H9 (cell line): ENCODE measurements at regions not wholly inside any gene's neighbourhood (a gene's known extent, or its start where the extent isn't known, plus 50 kb on each side); places are given as distances from the start of the nearest gene placed in this dataset.

Experiments used
- DNase-seq: peaks from one replicate; pipeline ENCODE4 v3.0.0-alpha.2; 2017
- H2AFZ ChIP-seq: one replicate; pipeline ENCODE4 v1.6.1; 2013; ENCODE audit warnings: mild to moderate bottlenecking, low read length, control low read depth, moderate library complexity
- H2AK5ac ChIP-seq: 2 replicates; pipeline ENCODE4 v1.6.1; 2013; ENCODE audit warnings: low read length, control low read depth, mixed read lengths; ENCODE audit not compliant: insufficient read length
- H2BK120ac ChIP-seq: one replicate; pipeline ENCODE4 v1.6.1; 2013; ENCODE audit warnings: low read depth, mild to moderate bottlenecking, low read length, control low read depth, inconsistent platforms; ENCODE audit not compliant: poor library complexity, severe bottlenecking
- H2BK12ac ChIP-seq: 2 replicates; pipeline ENCODE4 v1.6.1; 2013; ENCODE audit warnings: low read length, control low read depth, mixed read lengths, low read depth; ENCODE audit not compliant: insufficient read length
- H2BK15ac ChIP-seq: 2 replicates; pipeline ENCODE4 v1.6.1; 2013; ENCODE audit warnings: low read depth, low read length, control low read depth
- H2BK20ac ChIP-seq: one replicate; pipeline ENCODE4 v1.6.1; 2013; ENCODE audit warnings: low read depth, mild to moderate bottlenecking, low read length, control low read depth, inconsistent platforms; ENCODE audit not compliant: poor library complexity, severe bottlenecking
- H2BK5ac ChIP-seq: 2 replicates; pipeline ENCODE4 v1.6.1; 2013; ENCODE audit warnings: low read length, control low read depth, mixed read lengths; ENCODE audit not compliant: insufficient read length
- H3K14ac ChIP-seq: 2 replicates; pipeline ENCODE4 v1.6.1; 2013; ENCODE audit warnings: low read length, control low read depth; ENCODE audit not compliant: insufficient read depth
- H3K18ac ChIP-seq: 2 replicates; pipeline ENCODE4 v1.6.1; 2013; ENCODE audit warnings: low read depth, mild to moderate bottlenecking, mixed read lengths, low read length, control low read depth; ENCODE audit not compliant: insufficient read length
- H3K23ac ChIP-seq: 2 replicates; pipeline ENCODE4 v1.6.1; 2013; ENCODE audit warnings: low read length, control low read depth, mixed read lengths, low read depth; ENCODE audit not compliant: insufficient read length
- H3K23me2 ChIP-seq: 2 replicates; pipeline ENCODE4 v1.6.1; 2013; ENCODE audit warnings: low read depth, mild to moderate bottlenecking, mixed read lengths, low read length, control low read depth; ENCODE audit not compliant: insufficient read length, poor library complexity, severe bottlenecking
- H3K27ac ChIP-seq: 2 replicates; pipeline ENCODE4 v1.5.1; 2013; ENCODE audit warnings: low read length, control low read depth, mixed read lengths, low read depth; ENCODE audit not compliant: insufficient read length
- H3K27me3 ChIP-seq: 2 replicates; pipeline ENCODE4 v1.6.1; 2013; ENCODE audit warnings: low read length, control low read depth, inconsistent platforms; ENCODE audit not compliant: insufficient read depth
- H3K4ac ChIP-seq: 2 replicates; pipeline ENCODE4 v1.6.1; 2013; ENCODE audit warnings: low read depth, mild to moderate bottlenecking, control low read depth, inconsistent platforms, low read length, moderate library complexity
- H3K4me1 ChIP-seq: 2 replicates; pipeline ENCODE4 v1.6.1; 2013; ENCODE audit warnings: low read length, control low read depth, inconsistent platforms; ENCODE audit not compliant: insufficient read depth
- H3K4me2 ChIP-seq: 2 replicates; pipeline ENCODE4 v1.6.1; 2013; ENCODE audit warnings: low read length, control low read depth, mixed read lengths; ENCODE audit not compliant: insufficient read length, insufficient read depth
- H3K56ac ChIP-seq: 2 replicates; pipeline ENCODE4 v1.6.1; 2013; ENCODE audit warnings: low read depth, mild to moderate bottlenecking, mixed read lengths, low read length, control low read depth; ENCODE audit not compliant: insufficient read length
- H3K79me1 ChIP-seq: 2 replicates; pipeline ENCODE4 v1.6.1; 2013; ENCODE audit warnings: low read depth, mild to moderate bottlenecking, moderate library complexity, low read length, control low read depth, inconsistent platforms; ENCODE audit not compliant: insufficient read depth, poor library complexity, severe bottlenecking
- H3K79me2 ChIP-seq: 2 replicates; pipeline ENCODE4 v1.6.1; 2013; ENCODE audit warnings: low read length, control low read depth, inconsistent platforms; ENCODE audit not compliant: insufficient read depth
- H3K9ac ChIP-seq: 2 replicates; pipeline ENCODE4 v1.6.1; 2013; ENCODE audit warnings: low read length, control low read depth, mixed read lengths; ENCODE audit not compliant: insufficient read length; ENCODE audit errors: extremely low read depth
- H3K9me3 ChIP-seq: one replicate; pipeline ENCODE4 v1.6.1; 2013; ENCODE audit warnings: low read depth, low read length, inconsistent platforms; ENCODE audit not compliant: control insufficient read depth
- H3T11ph ChIP-seq: one replicate; pipeline ENCODE4 v1.6.1; 2013; ENCODE audit warnings: mild to moderate bottlenecking, low read length, control low read depth, inconsistent platforms
- H4K20me1 ChIP-seq: one replicate; pipeline ENCODE4 v1.6.1; 2013; ENCODE audit not compliant: control insufficient read depth, insufficient read length, insufficient read depth
- H4K5ac ChIP-seq: 2 replicates; pipeline ENCODE4 v1.6.1; 2013; ENCODE audit warnings: low read depth, mild to moderate bottlenecking, mixed read lengths, low read length, control low read depth; ENCODE audit not compliant: insufficient read length
- H4K8ac ChIP-seq: replicated peaks from 2 replicates; pipeline ENCODE4 v1.6.1; 2013; ENCODE audit warnings: low read length, control low read depth, mixed read lengths, low read depth; ENCODE audit not compliant: insufficient read length
- H4K91ac ChIP-seq: 2 replicates; pipeline ENCODE4 v1.6.1; 2013; ENCODE audit warnings: low read depth, mild to moderate bottlenecking, moderate library complexity, mixed read lengths, low read length, control low read depth; ENCODE audit not compliant: insufficient read length
- H3K27ac Mint-ChIP-seq, 3 experiments: 2 replicates in 2 of 3; 3 replicates in 1 of 3; pipeline ENCODE4 v1.8.0; 2020 to 2021; ENCODE audit warnings: mixed read lengths in 3 of 3, mild to moderate bottlenecking in 1 of 3, moderate library complexity in 1 of 3
- H3K27me3 Mint-ChIP-seq: 2 replicates; pipeline ENCODE4 v1.8.0; 2021; ENCODE audit warnings: low read depth, mild to moderate bottlenecking, moderate library complexity, mixed read lengths
- H3K36me3 Mint-ChIP-seq, 3 experiments: 2 replicates in 2 of 3; 3 replicates in 1 of 3; pipeline ENCODE4 v1.8.0; 2020 to 2021; ENCODE audit warnings: low read depth in 3 of 3, mixed read lengths in 3 of 3; ENCODE audit not compliant: insufficient read depth in 1 of 3
- H3K4me1 Mint-ChIP-seq, 2 experiments: 2 replicates each; pipeline ENCODE4 v1.8.0; 2020; ENCODE audit warnings: mixed read lengths in 2 of 2
- H3K4me3 Mint-ChIP-seq, 2 experiments: 2 replicates in 1 of 2; 3 replicates in 1 of 2; pipeline ENCODE4 v1.8.0; 2020 to 2021; ENCODE audit warnings: mild to moderate bottlenecking in 2 of 2, mixed read lengths in 2 of 2, moderate library complexity in 1 of 2
- H3K9me3 Mint-ChIP-seq, 2 experiments: 2 replicates in 1 of 2; 3 replicates in 1 of 2; pipeline ENCODE4 v1.8.0; 2020; ENCODE audit warnings: mild to moderate bottlenecking in 2 of 2, mixed read lengths in 2 of 2, moderate library complexity in 1 of 2
- WGBS: extraction: QIAGEN DNeasy Blood & Tissue Kit; methylation state at CpG from one replicate; pipeline ENCODE4 v1.1.7; 2013; ENCODE audit warnings: missing lambda C conversion rate, low lambda C conversion rate, mixed read lengths; ENCODE audit not compliant: insufficient read length; ENCODE audit errors: extremely low coverage; 5-methylcytosine and 5-hydroxymethylcytosine counted together
- TF ChIP-seq, protein P1 (sequence below): fragments of 200-600 bp; sonication (generic); conservative IDR thresholded peaks from 3 replicates; pipeline ENCODE4 v1.8.0; 2021; ENCODE audit warnings: antibody characterized with exemption, mild to moderate bottlenecking

DNA sequence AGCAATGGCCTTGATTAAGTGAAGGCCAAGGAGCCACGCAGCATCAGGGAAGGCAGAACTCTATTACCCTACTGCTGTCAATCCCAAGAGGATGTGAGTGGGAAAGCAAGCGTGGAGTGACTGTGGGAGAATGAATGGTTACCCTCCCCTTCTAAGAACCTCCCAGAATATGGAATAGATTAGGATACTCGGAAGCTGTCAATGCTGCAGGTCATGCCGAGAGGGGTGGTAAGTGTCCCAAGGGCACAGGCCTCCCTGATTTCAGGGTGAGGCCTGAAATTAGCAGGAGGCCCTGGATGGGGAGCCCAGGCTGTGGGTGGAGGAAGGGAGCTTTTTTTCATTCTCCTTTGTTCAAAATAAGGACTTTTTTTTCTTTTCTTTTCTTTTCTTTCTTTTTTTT lies 179.9 kb upstream of the JAG1 start:
- Histone ChIP-seq H3K14ac (no peak overlapping the region), H4K20me1 (no peaks in the 10 kb centered on the region), H2AK5ac (no peak overlapping the region), H4K91ac (no peak overlapping the region), H3K23ac (no peak overlapping the region), H3K79me1 (no peaks in the 10 kb centered on the region), H2AFZ (no peak overlapping the region), H3K9me3 (no peaks in the 10 kb centered on the region), H3K18ac (no peak overlapping the region), H3K4ac (no peak overlapping the region), H2BK15ac (no peak overlapping the region), H4K8ac (no peak overlapping the region), H3K9ac (no peak overlapping the region), H3K4me1 (0 out of 2 replicates have a peak, but pooled peaks cover 4% of the 10 kb centered on the region), H2BK120ac (no peak overlapping the region), H3T11ph (no peak overlapping the region), H2BK20ac (no peak overlapping the region), H2BK5ac (no peak overlapping the region), H4K5ac (no peak overlapping the region), H3K27ac (no peak overlapping the region), H3K4me2 (no peak overlapping the region), H3K79me2 (no peaks in the 10 kb centered on the region), H2BK12ac (no peak overlapping the region), H3K23me2 (no peaks in the 10 kb centered on the region), H3K56ac (no peak overlapping the region), H3K27me3 (no peaks in the 10 kb centered on the region)
- no peak overlapping the region for H3K27ac Mint-ChIP-seq
- H3K27me3 Mint-ChIP-seq = no peaks in the 10 kb centered on the region; the same call in 1 of the 2 replicates
- H3K4me1 Mint-ChIP-seq = peaks cover 4 to 7% of the 10 kb centered on the region in 2 experiments; a peak in 3 of 4 replicates
- TF ChIP-seq, protein P1, sequence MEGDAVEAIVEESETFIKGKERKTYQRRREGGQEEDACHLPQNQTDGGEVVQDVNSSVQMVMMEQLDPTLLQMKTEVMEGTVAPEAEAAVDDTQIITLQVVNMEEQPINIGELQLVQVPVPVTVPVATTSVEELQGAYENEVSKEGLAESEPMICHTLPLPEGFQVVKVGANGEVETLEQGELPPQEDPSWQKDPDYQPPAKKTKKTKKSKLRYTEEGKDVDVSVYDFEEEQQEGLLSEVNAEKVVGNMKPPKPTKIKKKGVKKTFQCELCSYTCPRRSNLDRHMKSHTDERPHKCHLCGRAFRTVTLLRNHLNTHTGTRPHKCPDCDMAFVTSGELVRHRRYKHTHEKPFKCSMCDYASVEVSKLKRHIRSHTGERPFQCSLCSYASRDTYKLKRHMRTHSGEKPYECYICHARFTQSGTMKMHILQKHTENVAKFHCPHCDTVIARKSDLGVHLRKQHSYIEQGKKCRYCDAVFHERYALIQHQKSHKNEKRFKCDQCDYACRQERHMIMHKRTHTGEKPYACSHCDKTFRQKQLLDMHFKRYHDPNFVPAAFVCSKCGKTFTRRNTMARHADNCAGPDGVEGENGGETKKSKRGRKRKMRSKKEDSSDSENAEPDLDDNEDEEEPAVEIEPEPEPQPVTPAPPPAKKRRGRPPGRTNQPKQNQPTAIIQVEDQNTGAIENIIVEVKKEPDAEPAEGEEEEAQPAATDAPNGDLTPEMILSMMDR = no peak
- H3K4me3 Mint-ChIP-seq = no peak overlapping the region
- no CpG with 5 or more reads among the region's 4 CpGs for WGBS
- no peaks in the 10 kb centered on the region for H3K36me3 Mint-ChIP-seq
- no peaks in the 10 kb centered on the region for H3K9me3 Mint-ChIP-seq
- DNase-seq = no peak
